ENCODE measurements at regions not wholly inside any gene's neighbourhood (a gene's known extent, or its start where the extent isn't known, plus 50 kb on each side); places are given as distances from the start of the nearest gene placed in this dataset.

DNA sequence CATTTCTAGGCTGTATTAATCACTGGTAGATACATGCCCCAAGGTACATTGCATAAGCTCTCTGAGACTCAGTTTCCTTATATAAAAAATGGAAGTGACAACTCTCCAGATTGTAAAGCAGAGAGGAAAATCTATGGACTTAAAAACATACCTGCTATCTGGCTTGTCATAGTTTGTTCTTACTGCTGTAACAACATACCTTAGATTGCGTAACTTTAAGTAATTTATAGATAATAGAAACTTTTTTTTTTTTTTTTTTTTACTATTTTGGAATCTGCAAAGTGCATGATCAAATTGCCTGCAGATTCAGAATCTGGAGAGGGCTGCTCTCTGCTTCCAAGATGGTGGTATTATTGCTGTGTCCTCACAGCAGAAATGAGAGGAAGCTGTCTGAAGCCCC, 827.7 kb upstream of the BRINP3 start:
- TF ChIP-seq, protein P1, sequence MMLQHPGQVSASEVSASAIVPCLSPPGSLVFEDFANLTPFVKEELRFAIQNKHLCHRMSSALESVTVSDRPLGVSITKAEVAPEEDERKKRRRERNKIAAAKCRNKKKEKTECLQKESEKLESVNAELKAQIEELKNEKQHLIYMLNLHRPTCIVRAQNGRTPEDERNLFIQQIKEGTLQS (CRISPR knock-in tag; conservative IDR thresholded peaks at IDR 0.05), result no peak
- TF ChIP-seq, protein P2, sequence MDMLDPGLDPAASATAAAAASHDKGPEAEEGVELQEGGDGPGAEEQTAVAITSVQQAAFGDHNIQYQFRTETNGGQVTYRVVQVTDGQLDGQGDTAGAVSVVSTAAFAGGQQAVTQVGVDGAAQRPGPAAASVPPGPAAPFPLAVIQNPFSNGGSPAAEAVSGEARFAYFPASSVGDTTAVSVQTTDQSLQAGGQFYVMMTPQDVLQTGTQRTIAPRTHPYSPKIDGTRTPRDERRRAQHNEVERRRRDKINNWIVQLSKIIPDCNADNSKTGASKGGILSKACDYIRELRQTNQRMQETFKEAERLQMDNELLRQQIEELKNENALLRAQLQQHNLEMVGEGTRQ (CRISPR knock-in tag; IDR thresholded peaks at IDR 0.05), result no peak
- TF ChIP-seq, protein P3, sequence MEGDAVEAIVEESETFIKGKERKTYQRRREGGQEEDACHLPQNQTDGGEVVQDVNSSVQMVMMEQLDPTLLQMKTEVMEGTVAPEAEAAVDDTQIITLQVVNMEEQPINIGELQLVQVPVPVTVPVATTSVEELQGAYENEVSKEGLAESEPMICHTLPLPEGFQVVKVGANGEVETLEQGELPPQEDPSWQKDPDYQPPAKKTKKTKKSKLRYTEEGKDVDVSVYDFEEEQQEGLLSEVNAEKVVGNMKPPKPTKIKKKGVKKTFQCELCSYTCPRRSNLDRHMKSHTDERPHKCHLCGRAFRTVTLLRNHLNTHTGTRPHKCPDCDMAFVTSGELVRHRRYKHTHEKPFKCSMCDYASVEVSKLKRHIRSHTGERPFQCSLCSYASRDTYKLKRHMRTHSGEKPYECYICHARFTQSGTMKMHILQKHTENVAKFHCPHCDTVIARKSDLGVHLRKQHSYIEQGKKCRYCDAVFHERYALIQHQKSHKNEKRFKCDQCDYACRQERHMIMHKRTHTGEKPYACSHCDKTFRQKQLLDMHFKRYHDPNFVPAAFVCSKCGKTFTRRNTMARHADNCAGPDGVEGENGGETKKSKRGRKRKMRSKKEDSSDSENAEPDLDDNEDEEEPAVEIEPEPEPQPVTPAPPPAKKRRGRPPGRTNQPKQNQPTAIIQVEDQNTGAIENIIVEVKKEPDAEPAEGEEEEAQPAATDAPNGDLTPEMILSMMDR (IDR thresholded peaks at IDR 0.05), result no peak
- TF ChIP-seq, protein P4, sequence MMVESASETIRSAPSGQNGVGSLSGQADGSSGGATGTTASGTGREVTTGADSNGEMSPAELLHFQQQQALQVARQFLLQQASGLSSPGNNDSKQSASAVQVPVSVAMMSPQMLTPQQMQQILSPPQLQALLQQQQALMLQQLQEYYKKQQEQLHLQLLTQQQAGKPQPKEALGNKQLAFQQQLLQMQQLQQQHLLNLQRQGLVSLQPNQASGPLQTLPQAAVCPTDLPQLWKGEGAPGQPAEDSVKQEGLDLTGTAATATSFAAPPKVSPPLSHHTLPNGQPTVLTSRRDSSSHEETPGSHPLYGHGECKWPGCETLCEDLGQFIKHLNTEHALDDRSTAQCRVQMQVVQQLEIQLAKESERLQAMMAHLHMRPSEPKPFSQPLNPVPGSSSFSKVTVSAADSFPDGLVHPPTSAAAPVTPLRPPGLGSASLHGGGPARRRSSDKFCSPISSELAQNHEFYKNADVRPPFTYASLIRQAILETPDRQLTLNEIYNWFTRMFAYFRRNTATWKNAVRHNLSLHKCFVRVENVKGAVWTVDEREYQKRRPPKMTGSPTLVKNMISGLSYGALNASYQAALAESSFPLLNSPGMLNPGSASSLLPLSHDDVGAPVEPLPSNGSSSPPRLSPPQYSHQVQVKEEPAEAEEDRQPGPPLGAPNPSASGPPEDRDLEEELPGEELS (CRISPR knock-in tag; IDR thresholded peaks at IDR 0.05), result no peak
